HEK293 (cell line): ENCODE measurements at regions not wholly inside any gene's neighbourhood (a gene's known extent, or its start where the extent isn't known, plus 50 kb on each side); places are given as distances from the start of the nearest gene placed in this dataset.

Experiments
- CTCF ChIA-PET: fragments of 350-600 bp; formaldehyde crosslinking; extraction: SDS; loops from one replicate; lab custom pipeline; 2021; ENCODE audit warnings: antibody characterized with exemption; lab: Yijun Ruan, JAX
- POLR2A ChIA-PET: fragments of 300-600 bp; formaldehyde crosslinking; extraction: SDS; loops from one replicate; lab custom pipeline; 2020; ENCODE audit warnings: antibody characterized with exemption, inconsistent platforms; lab: Yijun Ruan, JAX
- H3K27ac ChIP-seq: fragments of 200-500 bp; sonication (Bioruptor generic); 2 replicates; pipeline ENCODE4 v1.5.1; 2014; ENCODE audit warnings: low read depth, low read length, control low read depth, inconsistent platforms; ENCODE audit errors: extremely low read depth
- H3K36me3 ChIP-seq, 2 experiments: fragments of 200-500 bp in 1 of 2; sonication (Bioruptor generic) in 1 of 2; 1 replicate in 1 of 2; 2 replicates in 1 of 2; pipeline ENCODE4 v1.5.1; 2014 to 2017; ENCODE audit warnings: inconsistent platforms in 2 of 2, low read length in 2 of 2; ENCODE audit not compliant: control insufficient read depth in 2 of 2, insufficient read depth in 1 of 2
- H3K4me1 ChIP-seq: fragments of 200-500 bp; sonication (Bioruptor generic); 2 replicates; pipeline ENCODE4 v1.5.1; 2014; ENCODE audit warnings: mild to moderate bottlenecking, low read length, inconsistent platforms; ENCODE audit not compliant: control insufficient read depth, insufficient read depth
- H3K4me3 ChIP-seq: 2 replicates; pipeline ENCODE4 v1.5.1; 2011; ENCODE audit warnings: low read depth, mild to moderate bottlenecking, control low read depth, low read length, moderate library complexity
- H3K9me3 ChIP-seq: fragments of 200-500 bp; sonication (Bioruptor generic); 2 replicates; pipeline ENCODE4 v1.5.1; 2014; ENCODE audit warnings: low read depth, low read length, inconsistent platforms; ENCODE audit not compliant: control insufficient read depth, insufficient read depth
- KLF1 ChIP-seq: fragments of 450-650 bp; formaldehyde crosslinking; IDR thresholded peaks from 2 replicates; pipeline ENCODE4 v1.5.1; 2016; ENCODE audit warnings: missing biosample characterization, missing genetic modification characterization
- REST ChIP-seq: fragments of 450-650 bp; formaldehyde crosslinking; IDR thresholded peaks from 2 replicates; pipeline ENCODE4 v1.5.1; 2016; ENCODE audit warnings: missing biosample characterization, missing genetic modification characterization
- ZNF16 ChIP-seq: fragments of 450-650 bp; formaldehyde crosslinking; IDR thresholded peaks from 2 replicates; pipeline ENCODE4 v1.5.1; 2016; ENCODE audit warnings: low read depth, missing biosample characterization, missing genetic modification characterization
- ZNF239 ChIP-seq: fragments of 450-650 bp; formaldehyde crosslinking; IDR thresholded peaks from 2 replicates; pipeline ENCODE4 v1.5.1; 2016; ENCODE audit warnings: missing biosample characterization, missing genetic modification characterization
- ZNF26 ChIP-seq: fragments of 450-650 bp; formaldehyde crosslinking; IDR thresholded peaks from 2 replicates; pipeline ENCODE4 v1.5.1; 2016; ENCODE audit warnings: missing biosample characterization, missing genetic modification characterization
- ZNF302 ChIP-seq: fragments of 450-650 bp; formaldehyde crosslinking; IDR thresholded peaks from 2 replicates; pipeline ENCODE4 v1.5.1; 2016; ENCODE audit warnings: missing biosample characterization, missing genetic modification characterization, low read depth
- ZNF433 ChIP-seq: fragments of 450-650 bp; formaldehyde crosslinking; IDR thresholded peaks from 2 replicates; pipeline ENCODE4 v1.5.1; 2016; ENCODE audit warnings: missing biosample characterization, missing genetic modification characterization, low read depth
- ZNF521 ChIP-seq: fragments of 450-650 bp; formaldehyde crosslinking; IDR thresholded peaks from 2 replicates; pipeline ENCODE4 v1.5.1; 2017; ENCODE audit warnings: missing biosample characterization, mild to moderate bottlenecking, missing genetic modification characterization
- ZNF530 ChIP-seq: fragments of 450-650 bp; formaldehyde crosslinking; IDR thresholded peaks from 2 replicates; pipeline ENCODE4 v1.5.1; 2016; ENCODE audit warnings: low read depth, missing biosample characterization, missing genetic modification characterization
- ZNF555 ChIP-seq: fragments of 450-650 bp; formaldehyde crosslinking; conservative IDR thresholded peaks from 2 replicates; pipeline ENCODE4 v1.5.1; 2017; ENCODE audit warnings: missing biosample characterization, mild to moderate bottlenecking, missing genetic modification characterization, inconsistent platforms
- ZNF580 ChIP-seq: fragments of 450-650 bp; formaldehyde crosslinking; IDR thresholded peaks from 2 replicates; pipeline ENCODE4 v1.5.1; 2016; ENCODE audit warnings: missing biosample characterization, missing genetic modification characterization
- ZNF585B ChIP-seq: fragments of 450-650 bp; formaldehyde crosslinking; IDR thresholded peaks from 2 replicates; pipeline ENCODE4 v1.5.1; 2016; ENCODE audit warnings: missing biosample characterization, missing genetic modification characterization
- ZNF777 ChIP-seq: fragments of 450-650 bp; formaldehyde crosslinking; IDR thresholded peaks from 2 replicates; pipeline ENCODE4 v1.5.1; 2017; ENCODE audit warnings: missing biosample characterization, missing genetic modification characterization, borderline replicate concordance
- TF ChIP-seq, protein P1 (sequence below): fragments of 450-650 bp; formaldehyde crosslinking; IDR thresholded peaks from 2 replicates; pipeline ENCODE4 v1.5.1; 2016; ENCODE audit warnings: missing biosample characterization, missing genetic modification characterization
- TF ChIP-seq, protein P2 (sequence below): fragments of 450-650 bp; formaldehyde crosslinking; IDR thresholded peaks from 2 replicates; pipeline ENCODE4 v1.5.1; 2016; ENCODE audit warnings: missing biosample characterization, missing genetic modification characterization
- TF ChIP-seq, protein P3 (sequence below): fragments of 450-650 bp; formaldehyde crosslinking; IDR thresholded peaks from 2 replicates; pipeline ENCODE4 v1.5.1; 2016; ENCODE audit warnings: missing biosample characterization, missing genetic modification characterization, low read depth

DNA sequence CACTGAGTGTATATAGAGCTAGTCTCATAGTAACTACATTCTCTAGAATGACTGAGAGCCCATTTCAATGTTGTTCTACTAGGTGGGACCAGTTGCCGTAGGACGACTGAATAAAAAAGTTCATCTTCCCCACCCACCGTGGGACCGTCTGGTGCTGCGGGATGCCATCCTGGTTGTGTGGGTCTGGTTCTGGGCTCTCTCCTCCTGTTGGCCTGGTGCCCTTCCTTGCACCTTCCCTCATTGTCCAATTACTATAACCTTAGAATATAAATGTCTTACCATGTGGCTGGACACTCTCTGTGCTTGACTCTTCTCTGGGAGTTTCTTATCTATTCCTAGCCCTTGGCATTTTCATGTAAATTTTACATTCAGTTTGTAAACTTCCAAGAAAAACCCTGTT, 344.4 kb downstream of the TCERG1L start:
- TF ChIP-seq, protein P1, sequence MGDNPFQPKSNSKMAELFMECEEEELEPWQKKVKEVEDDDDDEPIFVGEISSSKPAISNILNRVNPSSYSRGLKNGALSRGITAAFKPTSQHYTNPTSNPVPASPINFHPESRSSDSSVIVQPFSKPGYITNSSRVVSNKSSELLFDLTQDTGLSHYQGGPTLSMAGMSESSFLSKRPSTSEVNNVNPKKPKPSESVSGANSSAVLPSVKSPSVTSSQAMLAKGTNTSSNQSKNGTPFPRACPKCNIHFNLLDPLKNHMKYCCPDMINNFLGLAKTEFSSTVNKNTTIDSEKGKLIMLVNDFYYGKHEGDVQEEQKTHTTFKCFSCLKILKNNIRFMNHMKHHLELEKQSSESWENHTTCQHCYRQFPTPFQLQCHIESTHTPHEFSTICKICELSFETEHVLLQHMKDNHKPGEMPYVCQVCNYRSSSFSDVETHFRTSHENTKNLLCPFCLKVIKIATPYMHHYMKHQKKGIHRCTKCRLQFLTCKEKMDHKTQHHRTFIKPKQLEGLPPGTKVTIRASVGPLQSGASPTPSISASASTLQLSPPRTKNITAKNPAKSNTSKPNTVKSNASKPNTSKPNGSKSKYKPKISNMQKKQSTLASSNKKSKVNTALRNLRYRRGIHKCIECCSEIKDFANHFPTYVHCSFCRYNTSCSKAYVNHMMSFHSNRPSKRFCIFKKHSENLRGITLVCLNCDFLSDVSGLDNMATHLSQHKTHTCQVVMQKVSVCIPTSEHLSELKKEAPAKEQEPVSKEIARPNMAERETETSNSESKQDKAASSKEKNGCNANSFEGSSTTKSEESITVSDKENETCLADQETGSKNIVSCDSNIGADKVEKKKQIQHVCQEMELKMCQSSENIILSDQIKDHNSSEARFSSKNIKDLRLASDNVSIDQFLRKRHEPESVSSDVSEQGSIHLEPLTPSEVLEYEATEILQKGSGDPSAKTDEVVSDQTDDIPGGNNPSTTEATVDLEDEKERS (tag by site-specific recombination) = no peak
- TF ChIP-seq KLF1 (tag by site-specific recombination) (no peak), ZNF555 (no peak), ZNF26 (tag by site-specific recombination) (no peak), REST (tag by site-specific recombination) (no peak), ZNF521 (no peak), ZNF239 (tag by site-specific recombination) (no peak), ZNF530 (tag by site-specific recombination) (no peak), ZNF580 (no peak), ZNF585B (tag by site-specific recombination) (no peak), ZNF777 (tag by site-specific recombination) (no peak), ZNF302 (tag by site-specific recombination) (no peak), ZNF433 (tag by site-specific recombination) (no peak), ZNF16 (no peak)
- TF ChIP-seq, protein P2, sequence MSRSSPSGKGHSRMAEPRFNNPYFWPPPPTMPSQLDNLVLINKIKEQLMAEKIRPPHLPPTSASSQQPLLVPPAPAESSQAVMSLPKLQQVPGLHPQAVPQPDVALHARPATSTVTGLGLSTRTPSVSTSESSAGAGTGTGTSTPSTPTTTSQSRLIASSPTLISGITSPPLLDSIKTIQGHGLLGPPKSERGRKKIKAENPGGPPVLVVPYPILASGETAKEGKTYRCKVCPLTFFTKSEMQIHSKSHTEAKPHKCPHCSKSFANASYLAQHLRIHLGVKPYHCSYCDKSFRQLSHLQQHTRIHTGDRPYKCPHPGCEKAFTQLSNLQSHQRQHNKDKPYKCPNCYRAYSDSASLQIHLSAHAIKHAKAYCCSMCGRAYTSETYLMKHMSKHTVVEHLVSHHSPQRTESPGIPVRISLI (tag by site-specific recombination) = no peak
- TF ChIP-seq, protein P3, sequence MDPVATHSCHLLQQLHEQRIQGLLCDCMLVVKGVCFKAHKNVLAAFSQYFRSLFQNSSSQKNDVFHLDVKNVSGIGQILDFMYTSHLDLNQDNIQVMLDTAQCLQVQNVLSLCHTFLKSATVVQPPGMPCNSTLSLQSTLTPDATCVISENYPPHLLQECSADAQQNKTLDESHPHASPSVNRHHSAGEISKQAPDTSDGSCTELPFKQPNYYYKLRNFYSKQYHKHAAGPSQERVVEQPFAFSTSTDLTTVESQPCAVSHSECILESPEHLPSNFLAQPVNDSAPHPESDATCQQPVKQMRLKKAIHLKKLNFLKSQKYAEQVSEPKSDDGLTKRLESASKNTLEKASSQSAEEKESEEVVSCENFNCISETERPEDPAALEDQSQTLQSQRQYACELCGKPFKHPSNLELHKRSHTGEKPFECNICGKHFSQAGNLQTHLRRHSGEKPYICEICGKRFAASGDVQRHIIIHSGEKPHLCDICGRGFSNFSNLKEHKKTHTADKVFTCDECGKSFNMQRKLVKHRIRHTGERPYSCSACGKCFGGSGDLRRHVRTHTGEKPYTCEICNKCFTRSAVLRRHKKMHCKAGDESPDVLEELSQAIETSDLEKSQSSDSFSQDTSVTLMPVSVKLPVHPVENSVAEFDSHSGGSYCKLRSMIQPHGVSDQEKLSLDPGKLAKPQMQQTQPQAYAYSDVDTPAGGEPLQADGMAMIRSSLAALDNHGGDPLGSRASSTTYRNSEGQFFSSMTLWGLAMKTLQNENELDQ (tag by site-specific recombination) = no peak
- ChIA-PET POLR2A (no interaction called here), CTCF (no interaction called here)
- no peak overlapping the region for H3K4me3 ChIP-seq
- no peaks in the 10 kb centered on the region for H3K9me3 ChIP-seq
- no peaks in the 10 kb centered on the region for H3K36me3 ChIP-seq
- H3K27ac ChIP-seq = no peak overlapping the region
- H3K4me1 ChIP-seq = no peaks in the 10 kb centered on the region
